CMK (cell line): ENCODE measurements at regions not wholly inside any gene's neighbourhood (a gene's known extent, or its start where the extent isn't known, plus 50 kb on each side); places are given as distances from the start of the nearest gene placed in this dataset.
A peak's percentile ranks its signal among the peaks of the same experiment; 100 is the strongest.

ENCODE experiments used
- DNase-seq: peaks from one replicate; pipeline ENCODE4 v3.0.0-alpha.2; 2010; ENCODE audit warnings: low read depth

- DNase-seq = no peak
These were observed 1170.6 kb upstream of the NUDT12 start for GRCh38 chr5:104733063-104733669.

GRCh38 chr5:104731331-104731730 is 1168.7 kb upstream of the NUDT12 start:
- DNase-seq = no peak

- no peak for DNase-seq
These were observed 1145.4 kb upstream of the NUDT12 start for GRCh38 chr5:104708027-104708426.

- DNase-seq = no peak
These were observed 1144.0 kb upstream of the NUDT12 start for GRCh38 chr5:104706600-104706999.

GRCh38 chr5:104702212-104702611 is 1139.6 kb upstream of the NUDT12 start:
- DNase-seq = no peak

- no peak for DNase-seq
These were observed 1136.8 kb upstream of the NUDT12 start for GRCh38 chr5:104699438-104699837.

- DNase-seq = no peak
These were observed 1098.7 kb upstream of the NUDT12 start for GRCh38 chr5:104661256-104661655.

- no peak for DNase-seq
These were observed 1096.9 kb upstream of the NUDT12 start for GRCh38 chr5:104659497-104659896.

GRCh38 chr5:104652271-104652861 is 1089.8 kb upstream of the NUDT12 start:
- no peak for DNase-seq

GRCh38 chr5:104650313-104651055 is 1087.9 kb upstream of the NUDT12 start:
- DNase-seq = no peak

- DNase-seq = no peak
These were observed 1083.8 kb upstream of the NUDT12 start for GRCh38 chr5:104646416-104646815.

- no peak for DNase-seq
These were observed 1080.7 kb upstream of the NUDT12 start for GRCh38 chr5:104643320-104643719.

- no peak for DNase-seq
These were observed 1072.6 kb upstream of the NUDT12 start for GRCh38 chr5:104635227-104635626.

- DNase-seq = no peak
These were observed 1066.3 kb upstream of the NUDT12 start for GRCh38 chr5:104628911-104629310.

- DNase-seq = no peak
These were observed 1063.5 kb upstream of the NUDT12 start for GRCh38 chr5:104626122-104626521.

GRCh38 chr5:104612005-104612404 is 1049.4 kb upstream of the NUDT12 start:
- no peak for DNase-seq

- DNase-seq = no peak
These were observed 1048.7 kb upstream of the NUDT12 start for GRCh38 chr5:104611135-104611767.

- DNase-seq = no peak
These were observed 1043.8 kb upstream of the NUDT12 start for GRCh38 chr5:104606258-104606829.

- DNase-seq = no peak
These were observed 1037.1 kb upstream of the NUDT12 start for GRCh38 chr5:104599726-104600125.

GRCh38 chr5:104598285-104598684 is 1035.7 kb upstream of the NUDT12 start:
- peak; percentile 14 for DNase-seq

GRCh38 chr5:104594850-104595249 is 1032.3 kb upstream of the NUDT12 start:
- DNase-seq = no peak

GRCh38 chr5:104576677-104577076 is 1014.1 kb upstream of the NUDT12 start:
- no peak for DNase-seq
